Upper lobe of left lung (tissue), 4 donors: ENCODE measurements at regions not wholly inside any gene's neighbourhood (a gene's known extent, or its start where the extent isn't known, plus 50 kb on each side); places are given as distances from the start of the nearest gene placed in this dataset.

Experiments used
- EP300 ChIP-seq, 4 donors: sonication (generic); formaldehyde crosslinking; IDR thresholded peaks; one replicate each; pipeline ENCODE4 v1.5.1; 2017; ENCODE audit warnings: antibody characterized with exemption in 4 of 4, control low read depth in 2 of 4
- POLR2A ChIP-seq, 4 donors: fragments of 450-650 bp; IDR thresholded peaks; one replicate each; pipeline ENCODE4 v1.5.1; 2016 to 2017; ENCODE audit warnings: antibody characterized with exemption in 4 of 4, mild to moderate bottlenecking in 2 of 4
- TF ChIP-seq, protein P1 (sequence below), 6 experiments: fragments of 450-650 bp in 4 of 6; fragments of 200-600 bp in 2 of 6; sonication (generic) in 2 of 6; IDR thresholded peaks; one replicate each; pipeline ENCODE4 v1.5.1; 2016 to 2019; ENCODE audit warnings: antibody characterized with exemption in 6 of 6

GRCh38 chr20:11539450-11539849, 378.2 kb upstream of the BTBD3 start:
- TF ChIP-seq, protein P1, sequence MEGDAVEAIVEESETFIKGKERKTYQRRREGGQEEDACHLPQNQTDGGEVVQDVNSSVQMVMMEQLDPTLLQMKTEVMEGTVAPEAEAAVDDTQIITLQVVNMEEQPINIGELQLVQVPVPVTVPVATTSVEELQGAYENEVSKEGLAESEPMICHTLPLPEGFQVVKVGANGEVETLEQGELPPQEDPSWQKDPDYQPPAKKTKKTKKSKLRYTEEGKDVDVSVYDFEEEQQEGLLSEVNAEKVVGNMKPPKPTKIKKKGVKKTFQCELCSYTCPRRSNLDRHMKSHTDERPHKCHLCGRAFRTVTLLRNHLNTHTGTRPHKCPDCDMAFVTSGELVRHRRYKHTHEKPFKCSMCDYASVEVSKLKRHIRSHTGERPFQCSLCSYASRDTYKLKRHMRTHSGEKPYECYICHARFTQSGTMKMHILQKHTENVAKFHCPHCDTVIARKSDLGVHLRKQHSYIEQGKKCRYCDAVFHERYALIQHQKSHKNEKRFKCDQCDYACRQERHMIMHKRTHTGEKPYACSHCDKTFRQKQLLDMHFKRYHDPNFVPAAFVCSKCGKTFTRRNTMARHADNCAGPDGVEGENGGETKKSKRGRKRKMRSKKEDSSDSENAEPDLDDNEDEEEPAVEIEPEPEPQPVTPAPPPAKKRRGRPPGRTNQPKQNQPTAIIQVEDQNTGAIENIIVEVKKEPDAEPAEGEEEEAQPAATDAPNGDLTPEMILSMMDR (IDR thresholded peaks at IDR 0.05), result no peak
- no peak for TF ChIP-seq EP300 (IDR thresholded peaks at IDR 0.05)
- no peak for TF ChIP-seq POLR2A (IDR thresholded peaks at IDR 0.05)
